ENCODE measurements at regions not wholly inside any gene's neighbourhood (a gene's known extent, or its start where the extent isn't known, plus 50 kb on each side); places are given as distances from the start of the nearest gene placed in this dataset.

GRCh38 chr6:169895000-169895759 is 143.8 kb downstream of the ERMARD start:
- Histone ChIP-seq H3K27ac (ENCODE audit: low read length) (no peak overlapping the region), H3K4me3 (ENCODE audit: low read length) (no peak overlapping the region), H3K9me3 (ENCODE audit: control insufficient read depth, insufficient read depth, low read length) (peaks cover 7% of the 10 kb centered on the region), H3K36me3 (ENCODE audit: control insufficient read depth, insufficient read depth, low read length) (no peaks in the 10 kb centered on the region), H3K27me3 (ENCODE audit: control insufficient read depth, insufficient read depth, low read length) (peaks cover 2% of the 10 kb centered on the region), H3K4me1 (ENCODE audit: control insufficient read depth, insufficient read depth, low read length) (no peaks in the 10 kb centered on the region)
- Mint-ChIP-seq H3K4me1 (no peaks in the 10 kb centered on the region), H3K27me3 (ENCODE audit: low read depth in 2 of 2) (peaks cover 5 to 7% of the 10 kb centered on the region in 2 donors), H3K27ac (no peak overlapping the region), H3K9me3 (peaks cover 0 to 5% of the 10 kb centered on the region in 2 donors), H3K36me3 (no peaks in the 10 kb centered on the region), H3K4me3 (no peak overlapping the region)
- WGBS (ENCODE audit: insufficient coverage) = 53% methylated on average over 7 of the region's 7 CpGs
- TF ChIP-seq, protein P1, sequence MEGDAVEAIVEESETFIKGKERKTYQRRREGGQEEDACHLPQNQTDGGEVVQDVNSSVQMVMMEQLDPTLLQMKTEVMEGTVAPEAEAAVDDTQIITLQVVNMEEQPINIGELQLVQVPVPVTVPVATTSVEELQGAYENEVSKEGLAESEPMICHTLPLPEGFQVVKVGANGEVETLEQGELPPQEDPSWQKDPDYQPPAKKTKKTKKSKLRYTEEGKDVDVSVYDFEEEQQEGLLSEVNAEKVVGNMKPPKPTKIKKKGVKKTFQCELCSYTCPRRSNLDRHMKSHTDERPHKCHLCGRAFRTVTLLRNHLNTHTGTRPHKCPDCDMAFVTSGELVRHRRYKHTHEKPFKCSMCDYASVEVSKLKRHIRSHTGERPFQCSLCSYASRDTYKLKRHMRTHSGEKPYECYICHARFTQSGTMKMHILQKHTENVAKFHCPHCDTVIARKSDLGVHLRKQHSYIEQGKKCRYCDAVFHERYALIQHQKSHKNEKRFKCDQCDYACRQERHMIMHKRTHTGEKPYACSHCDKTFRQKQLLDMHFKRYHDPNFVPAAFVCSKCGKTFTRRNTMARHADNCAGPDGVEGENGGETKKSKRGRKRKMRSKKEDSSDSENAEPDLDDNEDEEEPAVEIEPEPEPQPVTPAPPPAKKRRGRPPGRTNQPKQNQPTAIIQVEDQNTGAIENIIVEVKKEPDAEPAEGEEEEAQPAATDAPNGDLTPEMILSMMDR (IDR thresholded peaks at IDR 0.05) = no peak
- DNase-seq (no peak), ATAC-seq (no peak)
- intact Hi-C loops (cut with micrococcal nuclease) = no loop called here

DNA sequence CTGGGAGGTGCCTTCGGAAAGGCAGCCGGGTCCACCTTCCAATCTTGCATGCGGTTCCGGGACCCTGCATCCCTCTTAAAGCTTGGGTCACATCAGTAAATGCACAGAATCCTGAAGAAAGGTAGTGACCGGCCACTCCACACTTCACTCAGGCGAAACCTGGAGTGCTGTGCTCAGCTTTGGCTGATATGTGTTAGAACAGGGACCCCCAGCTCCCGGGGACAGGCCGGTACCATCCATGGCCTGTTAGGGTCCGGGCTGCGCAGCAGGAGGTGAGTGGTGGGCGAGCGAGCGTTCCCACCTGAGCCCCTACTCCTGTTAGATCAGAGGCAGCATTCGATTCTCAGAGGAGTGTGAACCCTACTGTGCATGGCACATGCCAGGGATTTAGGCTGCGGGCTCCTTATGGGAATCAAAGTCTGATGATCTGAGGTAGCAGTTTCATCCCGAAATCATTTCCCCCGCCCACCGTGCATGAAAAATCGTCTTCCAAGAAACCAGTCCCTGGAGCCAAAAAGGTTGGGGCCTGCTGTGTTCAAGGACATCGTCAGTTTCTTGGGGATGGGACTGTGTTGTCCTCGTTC is 143.0 kb downstream of the ERMARD start:
- Mint-ChIP-seq H3K27me3 (ENCODE audit: low read depth in 2 of 2) (peaks cover 5 to 11% of the 10 kb centered on the region in 2 donors), H3K4me1 (no peaks in the 10 kb centered on the region), H3K27ac (no peak overlapping the region), H3K36me3 (no peaks in the 10 kb centered on the region), H3K4me3 (no peak overlapping the region), H3K9me3 (peaks cover 0 to 5% of the 10 kb centered on the region in 2 donors)
- no peak overlapping the region for H3K27ac ChIP-seq (ENCODE audit: low read length)
- peaks cover 7% of the 10 kb centered on the region for H3K9me3 ChIP-seq (ENCODE audit: control insufficient read depth, insufficient read depth, low read length)
- TF ChIP-seq, protein P1 (IDR thresholded peaks at IDR 0.05) = no peak
- no peak overlapping the region for H3K4me3 ChIP-seq (ENCODE audit: low read length)
- intact Hi-C loops (cut with micrococcal nuclease) = no loop called here
- H3K27me3 ChIP-seq (ENCODE audit: control insufficient read depth, insufficient read depth, low read length) = peaks cover 3% of the 10 kb centered on the region
- ATAC-seq = no peak
- WGBS (ENCODE audit: insufficient coverage) = 90% methylated on average over 21 of the region's 21 CpGs
- H3K36me3 ChIP-seq (ENCODE audit: control insufficient read depth, insufficient read depth, low read length) = no peaks in the 10 kb centered on the region
- no peak for DNase-seq
- H3K4me1 ChIP-seq (ENCODE audit: control insufficient read depth, insufficient read depth, low read length) = no peaks in the 10 kb centered on the region

DNA sequence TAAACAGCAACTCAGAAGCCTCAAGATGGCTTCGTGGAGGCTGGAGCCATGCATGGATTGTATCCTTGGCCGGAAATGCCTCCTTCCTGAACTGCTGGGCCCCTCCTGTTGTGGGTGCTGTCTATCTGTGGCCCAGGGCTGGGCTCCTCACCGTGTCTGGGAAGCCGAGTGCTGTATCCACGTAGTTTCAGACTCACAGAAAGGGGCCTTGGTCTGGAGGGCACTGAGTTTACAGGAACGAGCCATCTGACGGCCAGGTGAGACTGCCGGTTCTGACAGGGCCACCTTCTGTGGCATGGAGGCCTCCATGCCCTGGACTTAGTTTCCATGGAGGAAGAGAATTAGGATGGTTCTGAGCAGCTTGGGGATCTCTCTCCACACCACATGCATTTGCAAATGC is 142.2 kb downstream of the ERMARD start:
- Mint-ChIP-seq H3K27ac (no peak overlapping the region), H3K27me3 (ENCODE audit: low read depth in 2 of 2) (peaks cover 7 to 19% of the 10 kb centered on the region in 2 donors), H3K9me3 (peaks cover 0 to 5% of the 10 kb centered on the region in 2 donors), H3K4me3 (no peak overlapping the region), H3K4me1 (no peaks in the 10 kb centered on the region), H3K36me3 (no peaks in the 10 kb centered on the region)
- TF ChIP-seq, protein P1 (IDR thresholded peaks at IDR 0.05) = no peak
- 85% methylated on average over 8 of the region's 8 CpGs for WGBS (ENCODE audit: insufficient coverage)
- H3K4me1 ChIP-seq (ENCODE audit: control insufficient read depth, insufficient read depth, low read length) = no peaks in the 10 kb centered on the region
- no peak overlapping the region for H3K27ac ChIP-seq (ENCODE audit: low read length)
- H3K4me3 ChIP-seq (ENCODE audit: low read length) = no peak overlapping the region
- no peak for ATAC-seq
- peaks cover 4% of the 10 kb centered on the region for H3K27me3 ChIP-seq (ENCODE audit: control insufficient read depth, insufficient read depth, low read length)
- H3K36me3 ChIP-seq (ENCODE audit: control insufficient read depth, insufficient read depth, low read length) = no peaks in the 10 kb centered on the region
- H3K9me3 ChIP-seq (ENCODE audit: control insufficient read depth, insufficient read depth, low read length) = peaks cover 7% of the 10 kb centered on the region
- intact Hi-C loops (cut with micrococcal nuclease) = no loop called here
- no peak for DNase-seq

Measured in natural killer cell (primary cell).